ENCODE measurements at regions not wholly inside any gene's neighbourhood (a gene's known extent, or its start where the extent isn't known, plus 50 kb on each side); places are given as distances from the start of the nearest gene placed in this dataset.

DNA sequence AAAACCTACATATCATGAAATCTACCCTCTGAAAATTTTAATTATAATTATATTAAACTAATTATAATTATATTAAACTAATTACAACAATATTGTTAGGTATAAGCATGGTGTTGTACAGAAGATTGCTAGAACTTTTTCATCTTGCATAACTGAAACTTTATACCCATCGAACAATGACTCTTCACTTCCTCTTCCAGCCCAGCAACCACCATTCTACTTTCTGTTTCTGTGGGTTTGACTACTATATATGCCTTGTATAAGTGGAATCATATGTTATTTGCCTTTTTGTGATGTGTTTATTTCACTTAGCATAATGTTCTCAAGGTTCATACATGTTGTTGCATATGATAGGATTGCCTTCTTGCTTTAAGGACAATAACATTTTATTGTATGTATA is 274.2 kb upstream of the CCNH start:
- intact Hi-C loops (cut with DNase I) = no loop called here
- no peaks in the 10 kb centered on the region for H3K36me3 ChIP-seq

DNA sequence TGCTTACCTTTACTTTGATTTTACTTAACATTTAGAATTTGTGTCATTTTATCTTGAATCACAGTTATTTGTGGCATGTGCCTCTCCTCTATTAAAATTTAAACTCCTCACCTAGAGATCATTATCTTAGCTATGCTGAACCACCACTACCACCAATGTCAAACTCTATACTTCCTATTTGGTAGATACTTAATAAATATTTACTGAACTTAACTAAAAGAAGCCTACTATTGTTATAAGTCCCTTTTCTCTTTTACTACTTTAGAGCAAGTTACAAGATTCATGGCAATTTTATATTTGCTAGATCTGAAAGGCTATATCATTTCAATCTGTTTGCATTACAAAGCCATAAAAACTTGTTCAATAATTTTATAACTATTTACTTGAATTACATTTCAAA is 273.3 kb upstream of the CCNH start:
- Histone ChIP-seq H3K4me3 (no peak overlapping the region), H3K4me1 (no peaks in the 10 kb centered on the region), H3K36me3 (no peaks in the 10 kb centered on the region), H3K27ac (no peak overlapping the region), H3K27me3 (ENCODE audit: low read depth) (no peaks in the 10 kb centered on the region), H3K9me3 (peaks cover 10% of the 10 kb centered on the region)
- intact Hi-C loops (cut with DNase I) = no loop called here
- DNase-seq (no peak), ATAC-seq (no peak)
- TF ChIP-seq, protein P1, sequence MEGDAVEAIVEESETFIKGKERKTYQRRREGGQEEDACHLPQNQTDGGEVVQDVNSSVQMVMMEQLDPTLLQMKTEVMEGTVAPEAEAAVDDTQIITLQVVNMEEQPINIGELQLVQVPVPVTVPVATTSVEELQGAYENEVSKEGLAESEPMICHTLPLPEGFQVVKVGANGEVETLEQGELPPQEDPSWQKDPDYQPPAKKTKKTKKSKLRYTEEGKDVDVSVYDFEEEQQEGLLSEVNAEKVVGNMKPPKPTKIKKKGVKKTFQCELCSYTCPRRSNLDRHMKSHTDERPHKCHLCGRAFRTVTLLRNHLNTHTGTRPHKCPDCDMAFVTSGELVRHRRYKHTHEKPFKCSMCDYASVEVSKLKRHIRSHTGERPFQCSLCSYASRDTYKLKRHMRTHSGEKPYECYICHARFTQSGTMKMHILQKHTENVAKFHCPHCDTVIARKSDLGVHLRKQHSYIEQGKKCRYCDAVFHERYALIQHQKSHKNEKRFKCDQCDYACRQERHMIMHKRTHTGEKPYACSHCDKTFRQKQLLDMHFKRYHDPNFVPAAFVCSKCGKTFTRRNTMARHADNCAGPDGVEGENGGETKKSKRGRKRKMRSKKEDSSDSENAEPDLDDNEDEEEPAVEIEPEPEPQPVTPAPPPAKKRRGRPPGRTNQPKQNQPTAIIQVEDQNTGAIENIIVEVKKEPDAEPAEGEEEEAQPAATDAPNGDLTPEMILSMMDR (IDR thresholded peaks at IDR 0.05) = no peak

More for the DNA sequence above, 274.2 kb upstream of the CCNH start:
- DNase-seq = no peak
- H3K4me3 ChIP-seq = no peak overlapping the region
- no peaks in the 10 kb centered on the region for H3K4me1 ChIP-seq
- no peak for ATAC-seq
- TF ChIP-seq, protein P1 (IDR thresholded peaks at IDR 0.05) = no peak
- H3K27ac ChIP-seq = no peak overlapping the region
- no peaks in the 10 kb centered on the region for H3K27me3 ChIP-seq (ENCODE audit: low read depth)
- peaks cover 10% of the 10 kb centered on the region for H3K9me3 ChIP-seq

DNA sequence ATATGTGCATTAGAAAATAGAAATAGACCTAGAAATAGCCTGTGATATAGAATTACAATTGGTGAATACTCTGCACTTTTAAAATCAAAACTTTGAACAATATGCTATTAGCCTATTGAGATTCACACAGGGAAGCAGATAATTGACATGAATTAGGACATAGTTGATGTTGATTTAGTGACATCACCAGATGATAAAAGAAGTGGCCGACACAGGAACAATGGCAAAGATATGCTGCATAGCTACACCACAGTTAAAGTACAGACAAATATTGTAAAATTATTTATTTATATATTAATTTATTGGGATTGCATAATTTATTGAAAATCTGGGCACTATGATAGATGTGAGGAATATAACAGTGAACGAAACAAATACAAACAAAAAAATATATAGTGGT is 261.5 kb upstream of the CCNH start:
- Histone ChIP-seq H3K4me3 (no peak overlapping the region), H3K27ac (no peak overlapping the region), H3K36me3 (no peaks in the 10 kb centered on the region), H3K9me3 (no peaks in the 10 kb centered on the region), H3K4me1 (no peaks in the 10 kb centered on the region), H3K27me3 (ENCODE audit: low read depth) (no peaks in the 10 kb centered on the region)
- ATAC-seq (no peak), DNase-seq (no peak)
- TF ChIP-seq, protein P1 (IDR thresholded peaks at IDR 0.05) = no peak
- intact Hi-C loops (cut with DNase I) = no loop called here

DNA sequence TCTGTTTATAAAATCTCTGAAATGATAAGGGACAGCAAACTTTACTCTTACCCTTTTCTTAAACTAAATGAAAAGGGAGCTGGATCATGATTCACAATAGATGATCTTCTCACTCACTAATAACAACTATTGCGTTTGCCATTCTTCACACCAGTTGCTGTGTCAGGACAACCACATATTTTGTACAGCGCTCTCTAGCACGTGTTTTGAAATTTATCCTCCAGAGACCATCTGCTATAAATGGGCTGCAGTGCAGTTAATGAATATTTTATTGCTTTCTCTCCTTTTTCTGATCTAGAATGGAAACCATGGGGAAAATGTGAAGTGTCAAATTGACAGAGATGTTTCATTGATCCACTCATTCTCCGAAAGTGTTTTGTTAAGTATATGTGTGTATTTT is 258.4 kb upstream of the CCNH start:
- Histone ChIP-seq H3K9me3 (no peaks in the 10 kb centered on the region), H3K27me3 (ENCODE audit: low read depth) (no peaks in the 10 kb centered on the region), H3K4me1 (no peaks in the 10 kb centered on the region), H3K27ac (no peak overlapping the region), H3K36me3 (no peaks in the 10 kb centered on the region), H3K4me3 (no peak overlapping the region)
- TF ChIP-seq, protein P1 (IDR thresholded peaks at IDR 0.05) = no peak
- no peak for DNase-seq
- ATAC-seq = no peak
- intact Hi-C loops (cut with DNase I) = no loop called here

DNA sequence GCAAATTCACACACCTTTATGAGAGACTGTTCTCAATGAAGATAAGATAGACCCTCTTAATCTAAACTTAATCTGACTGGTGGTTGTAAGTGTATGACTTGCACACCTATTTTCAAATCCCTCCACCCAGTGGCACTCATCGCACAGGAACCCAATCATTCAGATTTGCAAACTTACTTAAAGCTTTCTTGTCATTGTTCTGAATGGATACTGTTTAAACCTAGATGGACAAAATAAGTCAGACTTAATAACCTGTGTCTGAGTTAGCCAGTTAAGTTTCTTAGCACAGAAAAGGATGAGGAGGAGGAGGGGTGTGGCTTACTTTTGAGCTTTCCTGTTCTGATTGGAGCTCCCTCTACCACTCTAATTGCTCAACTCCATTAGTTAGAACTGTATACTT is 252.4 kb upstream of the CCNH start:
- Histone ChIP-seq H3K27ac (no peak overlapping the region), H3K27me3 (ENCODE audit: low read depth) (no peaks in the 10 kb centered on the region), H3K9me3 (no peaks in the 10 kb centered on the region), H3K36me3 (no peaks in the 10 kb centered on the region), H3K4me1 (no peaks in the 10 kb centered on the region), H3K4me3 (no peak overlapping the region)
- DNase-seq = no peak
- TF ChIP-seq, protein P1 (IDR thresholded peaks at IDR 0.05) = no peak
- intact Hi-C loops (cut with DNase I) = no loop called here
- ATAC-seq = no peak

Measured in lower lobe of right lung (tissue), 2 donors.